H9 (cell line): ENCODE measurements at regions not wholly inside any gene's neighbourhood (a gene's known extent, or its start where the extent isn't known, plus 50 kb on each side); places are given as distances from the start of the nearest gene placed in this dataset.

Source experiments
- DNase-seq: peaks from one replicate; pipeline ENCODE4 v3.0.0-alpha.2; 2017
- H2AFZ ChIP-seq: one replicate; pipeline ENCODE4 v1.6.1; 2013; ENCODE audit warnings: mild to moderate bottlenecking, low read length, control low read depth, moderate library complexity
- H2AK5ac ChIP-seq: 2 replicates; pipeline ENCODE4 v1.6.1; 2013; ENCODE audit warnings: low read length, control low read depth, mixed read lengths; ENCODE audit not compliant: insufficient read length
- H2BK120ac ChIP-seq: one replicate; pipeline ENCODE4 v1.6.1; 2013; ENCODE audit warnings: low read depth, mild to moderate bottlenecking, low read length, control low read depth, inconsistent platforms; ENCODE audit not compliant: poor library complexity, severe bottlenecking
- H2BK12ac ChIP-seq: 2 replicates; pipeline ENCODE4 v1.6.1; 2013; ENCODE audit warnings: low read length, control low read depth, mixed read lengths, low read depth; ENCODE audit not compliant: insufficient read length
- H2BK15ac ChIP-seq: 2 replicates; pipeline ENCODE4 v1.6.1; 2013; ENCODE audit warnings: low read depth, low read length, control low read depth
- H2BK20ac ChIP-seq: one replicate; pipeline ENCODE4 v1.6.1; 2013; ENCODE audit warnings: low read depth, mild to moderate bottlenecking, low read length, control low read depth, inconsistent platforms; ENCODE audit not compliant: poor library complexity, severe bottlenecking
- H2BK5ac ChIP-seq: 2 replicates; pipeline ENCODE4 v1.6.1; 2013; ENCODE audit warnings: low read length, control low read depth, mixed read lengths; ENCODE audit not compliant: insufficient read length
- H3K14ac ChIP-seq: 2 replicates; pipeline ENCODE4 v1.6.1; 2013; ENCODE audit warnings: low read length, control low read depth; ENCODE audit not compliant: insufficient read depth
- H3K18ac ChIP-seq: 2 replicates; pipeline ENCODE4 v1.6.1; 2013; ENCODE audit warnings: low read depth, mild to moderate bottlenecking, mixed read lengths, low read length, control low read depth; ENCODE audit not compliant: insufficient read length
- H3K23ac ChIP-seq: 2 replicates; pipeline ENCODE4 v1.6.1; 2013; ENCODE audit warnings: low read length, control low read depth, mixed read lengths, low read depth; ENCODE audit not compliant: insufficient read length
- H3K23me2 ChIP-seq: 2 replicates; pipeline ENCODE4 v1.6.1; 2013; ENCODE audit warnings: low read depth, mild to moderate bottlenecking, mixed read lengths, low read length, control low read depth; ENCODE audit not compliant: insufficient read length, poor library complexity, severe bottlenecking
- H3K27ac ChIP-seq: 2 replicates; pipeline ENCODE4 v1.5.1; 2013; ENCODE audit warnings: low read length, control low read depth, mixed read lengths, low read depth; ENCODE audit not compliant: insufficient read length
- H3K27me3 ChIP-seq: 2 replicates; pipeline ENCODE4 v1.6.1; 2013; ENCODE audit warnings: low read length, control low read depth, inconsistent platforms; ENCODE audit not compliant: insufficient read depth
- H3K4ac ChIP-seq: 2 replicates; pipeline ENCODE4 v1.6.1; 2013; ENCODE audit warnings: low read depth, mild to moderate bottlenecking, control low read depth, inconsistent platforms, low read length, moderate library complexity
- H3K4me1 ChIP-seq: 2 replicates; pipeline ENCODE4 v1.6.1; 2013; ENCODE audit warnings: low read length, control low read depth, inconsistent platforms; ENCODE audit not compliant: insufficient read depth
- H3K4me2 ChIP-seq: 2 replicates; pipeline ENCODE4 v1.6.1; 2013; ENCODE audit warnings: low read length, control low read depth, mixed read lengths; ENCODE audit not compliant: insufficient read length, insufficient read depth
- H3K56ac ChIP-seq: 2 replicates; pipeline ENCODE4 v1.6.1; 2013; ENCODE audit warnings: low read depth, mild to moderate bottlenecking, mixed read lengths, low read length, control low read depth; ENCODE audit not compliant: insufficient read length
- H3K79me1 ChIP-seq: 2 replicates; pipeline ENCODE4 v1.6.1; 2013; ENCODE audit warnings: low read depth, mild to moderate bottlenecking, moderate library complexity, low read length, control low read depth, inconsistent platforms; ENCODE audit not compliant: insufficient read depth, poor library complexity, severe bottlenecking
- H3K79me2 ChIP-seq: 2 replicates; pipeline ENCODE4 v1.6.1; 2013; ENCODE audit warnings: low read length, control low read depth, inconsistent platforms; ENCODE audit not compliant: insufficient read depth
- H3K9ac ChIP-seq: 2 replicates; pipeline ENCODE4 v1.6.1; 2013; ENCODE audit warnings: low read length, control low read depth, mixed read lengths; ENCODE audit not compliant: insufficient read length; ENCODE audit errors: extremely low read depth
- H3K9me3 ChIP-seq: one replicate; pipeline ENCODE4 v1.6.1; 2013; ENCODE audit warnings: low read depth, low read length, inconsistent platforms; ENCODE audit not compliant: control insufficient read depth
- H3T11ph ChIP-seq: one replicate; pipeline ENCODE4 v1.6.1; 2013; ENCODE audit warnings: mild to moderate bottlenecking, low read length, control low read depth, inconsistent platforms
- H4K20me1 ChIP-seq: one replicate; pipeline ENCODE4 v1.6.1; 2013; ENCODE audit not compliant: control insufficient read depth, insufficient read length, insufficient read depth
- H4K5ac ChIP-seq: 2 replicates; pipeline ENCODE4 v1.6.1; 2013; ENCODE audit warnings: low read depth, mild to moderate bottlenecking, mixed read lengths, low read length, control low read depth; ENCODE audit not compliant: insufficient read length
- H4K8ac ChIP-seq: replicated peaks from 2 replicates; pipeline ENCODE4 v1.6.1; 2013; ENCODE audit warnings: low read length, control low read depth, mixed read lengths, low read depth; ENCODE audit not compliant: insufficient read length
- H4K91ac ChIP-seq: 2 replicates; pipeline ENCODE4 v1.6.1; 2013; ENCODE audit warnings: low read depth, mild to moderate bottlenecking, moderate library complexity, mixed read lengths, low read length, control low read depth; ENCODE audit not compliant: insufficient read length
- H3K27ac Mint-ChIP-seq, 3 experiments: 2 replicates in 2 of 3; 3 replicates in 1 of 3; pipeline ENCODE4 v1.8.0; 2020 to 2021; ENCODE audit warnings: mixed read lengths in 3 of 3, mild to moderate bottlenecking in 1 of 3, moderate library complexity in 1 of 3
- H3K27me3 Mint-ChIP-seq: 2 replicates; pipeline ENCODE4 v1.8.0; 2021; ENCODE audit warnings: low read depth, mild to moderate bottlenecking, moderate library complexity, mixed read lengths
- H3K36me3 Mint-ChIP-seq, 3 experiments: 2 replicates in 2 of 3; 3 replicates in 1 of 3; pipeline ENCODE4 v1.8.0; 2020 to 2021; ENCODE audit warnings: low read depth in 3 of 3, mixed read lengths in 3 of 3; ENCODE audit not compliant: insufficient read depth in 1 of 3
- H3K4me1 Mint-ChIP-seq, 2 experiments: 2 replicates each; pipeline ENCODE4 v1.8.0; 2020; ENCODE audit warnings: mixed read lengths in 2 of 2
- H3K4me3 Mint-ChIP-seq, 2 experiments: 2 replicates in 1 of 2; 3 replicates in 1 of 2; pipeline ENCODE4 v1.8.0; 2020 to 2021; ENCODE audit warnings: mild to moderate bottlenecking in 2 of 2, mixed read lengths in 2 of 2, moderate library complexity in 1 of 2
- H3K9me3 Mint-ChIP-seq, 2 experiments: 2 replicates in 1 of 2; 3 replicates in 1 of 2; pipeline ENCODE4 v1.8.0; 2020; ENCODE audit warnings: mild to moderate bottlenecking in 2 of 2, mixed read lengths in 2 of 2, moderate library complexity in 1 of 2
- CTCF ChIP-seq: fragments of 200-600 bp; sonication (generic); conservative IDR thresholded peaks from 3 replicates; pipeline ENCODE4 v1.8.0; 2021; ENCODE audit warnings: antibody characterized with exemption, mild to moderate bottlenecking
- WGBS: extraction: QIAGEN DNeasy Blood & Tissue Kit; methylation state at CpG from one replicate; pipeline ENCODE4 v1.1.7; 2013; ENCODE audit warnings: missing lambda C conversion rate, low lambda C conversion rate, mixed read lengths; ENCODE audit not compliant: insufficient read length; ENCODE audit errors: extremely low coverage; 5-methylcytosine and 5-hydroxymethylcytosine counted together

GRCh38 chr5:89545076-89545475, 662.1 kb upstream of the MEF2C start:
- no peak overlapping the region for H4K5ac ChIP-seq
- no peaks in the 10 kb centered on the region for H3K23me2 ChIP-seq
- no peak overlapping the region for H2AFZ ChIP-seq
- no peaks in the 10 kb centered on the region for H3K27me3 Mint-ChIP-seq
- no peak overlapping the region for H3T11ph ChIP-seq
- H4K20me1 ChIP-seq, result no peaks in the 10 kb centered on the region
- H3K9me3 Mint-ChIP-seq, result no peaks in the 10 kb centered on the region
- H4K91ac ChIP-seq, result no peak overlapping the region
- H3K36me3 Mint-ChIP-seq, result no peaks in the 10 kb centered on the region
- no peak overlapping the region for H3K4me3 Mint-ChIP-seq
- TF ChIP-seq CTCF, result no peak
- no peak overlapping the region for H3K27ac ChIP-seq
- H2BK120ac ChIP-seq, result no peak overlapping the region
- H2BK5ac ChIP-seq, result no peak overlapping the region
- H3K9ac ChIP-seq, result no peak overlapping the region
- H2BK15ac ChIP-seq, result no peak overlapping the region
- H3K18ac ChIP-seq, result no peak overlapping the region
- H3K27me3 ChIP-seq, result no peaks in the 10 kb centered on the region
- H3K4me2 ChIP-seq, result no peak overlapping the region
- H2BK12ac ChIP-seq, result no peak overlapping the region
- H2AK5ac ChIP-seq, result no peak overlapping the region
- H4K8ac ChIP-seq, result no peak overlapping the region
- no peak overlapping the region for H3K27ac Mint-ChIP-seq
- H2BK20ac ChIP-seq, result no peak overlapping the region
- H3K79me1 ChIP-seq, result no peaks in the 10 kb centered on the region
- H3K4me1 Mint-ChIP-seq, result peaks cover 19 to 20% of the 10 kb centered on the region in 2 experiments
- H3K56ac ChIP-seq, result no peak overlapping the region
- H3K79me2 ChIP-seq, result no peaks in the 10 kb centered on the region
- WGBS, result no CpG with 5 or more reads among the region's 2 CpGs
- no peaks in the 10 kb centered on the region for H3K9me3 ChIP-seq
- no peak overlapping the region for H3K23ac ChIP-seq
- H3K14ac ChIP-seq, result no peak overlapping the region
- H3K4me1 ChIP-seq, result no peaks in the 10 kb centered on the region; the same call in 1 of the 2 replicates
- no peak for DNase-seq
- H3K4ac ChIP-seq, result no peak overlapping the region
